Parathyroid adenoma (tissue), 2 donors: ENCODE measurements at regions not wholly inside any gene's neighbourhood (a gene's known extent, or its start where the extent isn't known, plus 50 kb on each side); places are given as distances from the start of the nearest gene placed in this dataset.

ENCODE experiments used
- H2AFZ ChIP-seq: fragments of 300-600 bp; sonication (generic); one replicate; pipeline ENCODE4 v1.7.0; 2017; ENCODE audit warnings: antibody characterized with exemption, mild to moderate bottlenecking
- H3K27ac ChIP-seq: fragments of 300-600 bp; sonication (generic); one replicate; pipeline ENCODE4 v1.7.0; 2017
- H3K27me3 ChIP-seq: fragments of 300-600 bp; sonication (generic); one replicate; pipeline ENCODE4 v1.7.0; 2017; ENCODE audit warnings: low read length; ENCODE audit not compliant: control insufficient read depth, insufficient read depth
- H3K36me3 ChIP-seq: fragments of 300-600 bp; sonication (generic); one replicate; pipeline ENCODE4 v1.7.0; 2017; ENCODE audit warnings: low read length; ENCODE audit not compliant: control insufficient read depth, insufficient read depth
- H3K4me1 ChIP-seq: fragments of 300-600 bp; sonication (generic); one replicate; pipeline ENCODE4 v1.7.0; 2017; ENCODE audit warnings: control low read depth
- H3K4me2 ChIP-seq: fragments of 300-600 bp; sonication (generic); one replicate; pipeline ENCODE4 v1.7.0; 2017; ENCODE audit warnings: low read length
- H3K4me3 ChIP-seq: fragments of 300-600 bp; sonication (generic); one replicate; pipeline ENCODE4 v1.7.0; 2017; ENCODE audit warnings: low read depth, low read length
- H3K79me2 ChIP-seq: fragments of 300-600 bp; sonication (generic); one replicate; pipeline ENCODE4 v1.7.0; 2017; ENCODE audit warnings: control low read depth
- H3K9ac ChIP-seq: fragments of 300-600 bp; sonication (generic); one replicate; pipeline ENCODE4 v1.7.0; 2017; ENCODE audit warnings: mild to moderate bottlenecking
- H3K9me3 ChIP-seq: fragments of 300-600 bp; sonication (generic); one replicate; pipeline ENCODE4 v1.7.0; 2017; ENCODE audit warnings: low read length; ENCODE audit not compliant: control insufficient read depth
- TF ChIP-seq, protein P1 (sequence below): fragments of 300-600 bp; sonication (generic); IDR thresholded peaks from one replicate; pipeline ENCODE4 v1.7.0; 2017; ENCODE audit warnings: antibody characterized with exemption, mild to moderate bottlenecking
- donor health status: primary hyperparathyroidism.

DNA sequence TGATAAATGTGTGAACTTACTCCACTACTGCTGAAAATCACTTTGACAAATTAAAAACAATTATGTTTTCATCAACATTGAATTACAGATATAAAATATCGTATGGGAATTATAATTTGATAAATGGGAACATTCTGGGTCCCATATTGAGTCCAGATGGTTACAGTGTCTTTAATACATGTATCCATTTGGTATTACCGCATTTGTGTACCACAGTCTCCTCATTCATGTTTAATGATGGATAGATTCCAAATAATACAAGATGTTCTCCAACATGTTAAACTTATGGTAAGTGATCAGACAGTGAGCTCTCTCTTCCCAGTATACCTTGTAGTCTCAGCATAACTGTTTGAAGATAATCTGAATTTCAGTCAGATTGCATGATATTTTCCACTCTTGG is 1706.8 kb upstream of the PCDH7 start:
- Histone ChIP-seq H3K9me3 (no peaks in the 10 kb centered on the region), H3K27ac (no peak overlapping the region), H3K9ac (no peak overlapping the region), H3K4me3 (no peak overlapping the region), H3K4me1 (no peaks in the 10 kb centered on the region), H3K36me3 (no peaks in the 10 kb centered on the region), H2AFZ (no peak overlapping the region), H3K79me2 (no peaks in the 10 kb centered on the region), H3K4me2 (no peak overlapping the region), H3K27me3 (no peaks in the 10 kb centered on the region)
- TF ChIP-seq, protein P1, sequence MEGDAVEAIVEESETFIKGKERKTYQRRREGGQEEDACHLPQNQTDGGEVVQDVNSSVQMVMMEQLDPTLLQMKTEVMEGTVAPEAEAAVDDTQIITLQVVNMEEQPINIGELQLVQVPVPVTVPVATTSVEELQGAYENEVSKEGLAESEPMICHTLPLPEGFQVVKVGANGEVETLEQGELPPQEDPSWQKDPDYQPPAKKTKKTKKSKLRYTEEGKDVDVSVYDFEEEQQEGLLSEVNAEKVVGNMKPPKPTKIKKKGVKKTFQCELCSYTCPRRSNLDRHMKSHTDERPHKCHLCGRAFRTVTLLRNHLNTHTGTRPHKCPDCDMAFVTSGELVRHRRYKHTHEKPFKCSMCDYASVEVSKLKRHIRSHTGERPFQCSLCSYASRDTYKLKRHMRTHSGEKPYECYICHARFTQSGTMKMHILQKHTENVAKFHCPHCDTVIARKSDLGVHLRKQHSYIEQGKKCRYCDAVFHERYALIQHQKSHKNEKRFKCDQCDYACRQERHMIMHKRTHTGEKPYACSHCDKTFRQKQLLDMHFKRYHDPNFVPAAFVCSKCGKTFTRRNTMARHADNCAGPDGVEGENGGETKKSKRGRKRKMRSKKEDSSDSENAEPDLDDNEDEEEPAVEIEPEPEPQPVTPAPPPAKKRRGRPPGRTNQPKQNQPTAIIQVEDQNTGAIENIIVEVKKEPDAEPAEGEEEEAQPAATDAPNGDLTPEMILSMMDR, result no peak

DNA sequence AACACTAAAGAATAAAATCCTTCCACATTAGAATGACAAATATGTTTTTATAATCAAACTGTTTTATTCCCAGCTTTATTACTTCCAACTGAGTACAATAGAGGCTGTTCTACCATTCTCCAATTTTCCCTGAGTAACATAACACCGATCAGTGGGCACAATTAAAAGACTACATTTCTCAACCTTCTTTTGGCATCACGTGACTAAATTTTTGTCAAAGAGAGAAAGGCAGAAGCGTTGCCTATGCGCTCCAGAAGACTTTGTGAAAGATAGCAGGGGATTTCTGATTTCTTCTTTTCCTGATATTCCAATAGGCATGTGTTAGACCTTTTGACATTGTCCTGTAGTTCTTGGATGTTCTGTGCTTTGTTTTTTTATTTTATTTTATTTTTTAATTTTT is 1705.6 kb upstream of the PCDH7 start:
- no peaks in the 10 kb centered on the region for H3K4me1 ChIP-seq
- no peaks in the 10 kb centered on the region for H3K79me2 ChIP-seq
- H2AFZ ChIP-seq, result no peak overlapping the region
- TF ChIP-seq, protein P1, result no peak
- H3K36me3 ChIP-seq, result no peaks in the 10 kb centered on the region
- H3K4me3 ChIP-seq, result no peak overlapping the region
- H3K9me3 ChIP-seq, result no peaks in the 10 kb centered on the region
- H3K27ac ChIP-seq, result no peak overlapping the region
- no peaks in the 10 kb centered on the region for H3K27me3 ChIP-seq
- no peak overlapping the region for H3K4me2 ChIP-seq
- no peak overlapping the region for H3K9ac ChIP-seq

DNA sequence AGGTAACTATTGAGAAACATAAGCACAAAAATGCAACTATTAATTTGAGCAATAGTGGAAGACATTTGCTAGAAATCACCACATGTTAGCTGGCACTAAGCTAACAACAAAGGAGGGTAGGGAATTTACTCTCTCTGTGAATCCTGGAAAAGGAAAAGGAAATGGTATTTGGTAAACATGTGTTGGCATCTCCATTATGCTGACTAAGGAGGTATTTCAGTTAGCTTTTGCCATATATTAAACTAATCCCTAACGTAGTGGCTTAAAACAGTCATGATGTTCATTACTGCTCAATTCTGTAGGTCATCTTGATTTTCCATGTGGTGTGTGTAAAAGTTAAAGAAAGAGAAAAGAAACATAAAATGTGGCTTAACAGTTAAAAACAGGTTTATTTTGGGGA is 1686.5 kb upstream of the PCDH7 start:
- no peaks in the 10 kb centered on the region for H3K4me1 ChIP-seq
- H3K9me3 ChIP-seq, result no peaks in the 10 kb centered on the region
- H3K9ac ChIP-seq, result no peak overlapping the region
- TF ChIP-seq, protein P1, result no peak
- H3K4me3 ChIP-seq, result no peak overlapping the region
- H2AFZ ChIP-seq, result no peak overlapping the region
- no peaks in the 10 kb centered on the region for H3K36me3 ChIP-seq
- H3K27me3 ChIP-seq, result no peaks in the 10 kb centered on the region
- no peak overlapping the region for H3K4me2 ChIP-seq
- H3K27ac ChIP-seq, result no peak overlapping the region
- H3K79me2 ChIP-seq, result no peaks in the 10 kb centered on the region

DNA sequence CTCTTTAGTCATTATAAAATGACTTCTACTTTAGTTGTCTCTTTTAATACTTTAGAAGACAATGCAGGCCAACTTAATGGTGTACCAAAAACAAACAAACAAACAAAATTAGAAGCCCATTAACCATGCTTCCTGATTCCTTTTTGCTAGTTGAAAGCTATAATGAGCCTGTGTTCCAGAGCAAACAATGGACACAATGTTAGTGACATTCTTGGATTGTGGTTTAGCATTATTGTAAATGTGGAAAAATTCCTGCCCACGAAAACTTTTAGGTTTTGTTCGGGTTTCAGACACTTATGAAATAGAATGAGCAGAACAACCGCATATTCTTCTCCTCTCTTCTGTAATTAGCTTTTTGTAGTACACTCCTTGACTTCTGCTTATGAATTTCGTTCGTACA is 1682.7 kb upstream of the PCDH7 start:
- no peak overlapping the region for H3K27ac ChIP-seq
- H3K9me3 ChIP-seq, result no peaks in the 10 kb centered on the region
- H3K4me1 ChIP-seq, result no peaks in the 10 kb centered on the region
- H3K4me2 ChIP-seq, result no peak overlapping the region
- no peaks in the 10 kb centered on the region for H3K36me3 ChIP-seq
- no peaks in the 10 kb centered on the region for H3K27me3 ChIP-seq
- no peak overlapping the region for H3K9ac ChIP-seq
- no peak overlapping the region for H2AFZ ChIP-seq
- H3K79me2 ChIP-seq, result no peaks in the 10 kb centered on the region
- no peak overlapping the region for H3K4me3 ChIP-seq
- TF ChIP-seq, protein P1, result no peak

DNA sequence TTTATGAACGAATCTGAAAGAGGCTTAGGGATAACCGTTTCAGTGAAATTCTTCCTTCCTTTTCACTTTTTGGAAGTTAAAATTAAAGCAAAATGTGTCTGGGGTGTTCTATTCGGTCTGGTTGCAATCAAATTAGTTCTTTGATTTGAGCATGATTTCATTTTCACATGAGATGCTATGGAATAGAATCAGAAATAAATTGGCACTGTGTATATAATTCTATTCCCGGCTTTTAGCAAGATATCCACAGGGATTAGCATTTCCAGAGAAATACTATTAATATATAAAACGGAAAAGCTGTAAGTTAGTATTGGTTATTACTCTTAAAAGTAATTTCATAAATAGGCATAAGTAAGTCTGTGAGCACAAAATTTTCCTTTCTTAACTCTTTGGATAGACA is 1676.8 kb upstream of the PCDH7 start:
- H2AFZ ChIP-seq, result no peak overlapping the region
- H3K36me3 ChIP-seq, result no peaks in the 10 kb centered on the region
- H3K4me1 ChIP-seq, result no peaks in the 10 kb centered on the region
- TF ChIP-seq, protein P1, result no peak
- H3K4me2 ChIP-seq, result no peak overlapping the region
- no peaks in the 10 kb centered on the region for H3K79me2 ChIP-seq
- H3K9me3 ChIP-seq, result no peaks in the 10 kb centered on the region
- H3K9ac ChIP-seq, result no peak overlapping the region
- no peak overlapping the region for H3K27ac ChIP-seq
- H3K4me3 ChIP-seq, result no peak overlapping the region
- H3K27me3 ChIP-seq, result no peaks in the 10 kb centered on the region
